GM23338 (cell line): ENCODE measurements at regions not wholly inside any gene's neighbourhood (a gene's known extent, or its start where the extent isn't known, plus 50 kb on each side); places are given as distances from the start of the nearest gene placed in this dataset.

Experiments used
- ATAC-seq: fragments of 200-7000 bp; cut with Tn5 transposase; 3 replicates; pipeline ENCODE4 v1.9.1; 2020
- DNase-seq: peaks from one replicate; pipeline ENCODE4 v3.0.0-alpha.2; 2015; ENCODE audit warnings: low spot score
- H2AFZ ChIP-seq: fragments of 200-600 bp; sonication (generic); 2 replicates; pipeline ENCODE4 v1.8.0; 2016; ENCODE audit warnings: antibody characterized with exemption, mild to moderate bottlenecking, moderate library complexity
- H3F3A ChIP-seq: fragments of 200-600 bp; sonication (generic); replicated peaks from 2 replicates; pipeline ENCODE4 v1.8.0; 2017; ENCODE audit warnings: antibody characterized with exemption, mixed run types, low read depth
- H3K27ac ChIP-seq: fragments of 200-600 bp; sonication (generic); 2 replicates; pipeline ENCODE4 v1.6.1; 2016; ENCODE audit warnings: low read depth
- H3K27me3 ChIP-seq: fragments of 200-600 bp; sonication (generic); 2 replicates; pipeline ENCODE4 v1.8.0; 2016; ENCODE audit warnings: mild to moderate bottlenecking, mixed run types, moderate library complexity; ENCODE audit not compliant: insufficient read depth
- H3K36me3 ChIP-seq: fragments of 200-600 bp; sonication (generic); 2 replicates; pipeline ENCODE4 v1.8.0; 2016; ENCODE audit warnings: mild to moderate bottlenecking; ENCODE audit not compliant: insufficient read depth
- H3K4me1 ChIP-seq: fragments of 200-600 bp; sonication (generic); 2 replicates; pipeline ENCODE4 v1.8.0; 2016; ENCODE audit warnings: mild to moderate bottlenecking, moderate library complexity; ENCODE audit not compliant: insufficient read depth
- H3K4me2 ChIP-seq: fragments of 200-600 bp; sonication (generic); 2 replicates; pipeline ENCODE4 v1.7.1; 2017; ENCODE audit warnings: mixed run types
- H3K4me3 ChIP-seq: fragments of 200-600 bp; sonication (generic); 2 replicates; pipeline ENCODE4 v1.6.1; 2016; ENCODE audit warnings: mixed run types
- H3K79me2 ChIP-seq: fragments of 200-600 bp; sonication (generic); replicated peaks from 2 replicates; pipeline ENCODE4 v1.8.0; 2017; ENCODE audit warnings: mild to moderate bottlenecking; ENCODE audit not compliant: insufficient read depth
- H3K9me2 ChIP-seq: fragments of 200-600 bp; sonication (generic); 2 replicates; pipeline ENCODE4 v1.8.0; 2017; ENCODE audit not compliant: insufficient read depth
- H4K20me1 ChIP-seq: fragments of 200-600 bp; sonication (generic); replicated peaks from 2 replicates; pipeline ENCODE4 v1.8.0; 2017; ENCODE audit warnings: mild to moderate bottlenecking; ENCODE audit not compliant: insufficient read depth
- H3K27ac Mint-ChIP-seq: 2 replicates; pipeline ENCODE4 v1.8.0; 2020; ENCODE audit warnings: inconsistent platforms, mild to moderate bottlenecking, moderate library complexity, mixed read lengths
- H3K27me3 Mint-ChIP-seq: 3 replicates; pipeline ENCODE4 v1.8.0; 2022; ENCODE audit warnings: low read depth, mild to moderate bottlenecking, moderate library complexity, mixed read lengths, inconsistent platforms; ENCODE audit not compliant: insufficient read depth, poor library complexity
- H3K36me3 Mint-ChIP-seq: 3 replicates; pipeline ENCODE4 v1.8.0; 2021; ENCODE audit warnings: low read depth, mild to moderate bottlenecking, inconsistent platforms, moderate library complexity, mixed read lengths
- H3K4me1 Mint-ChIP-seq: 3 replicates; pipeline ENCODE4 v1.8.0; 2020; ENCODE audit warnings: mild to moderate bottlenecking, inconsistent platforms, mixed read lengths
- H3K4me3 Mint-ChIP-seq: 3 replicates; pipeline ENCODE4 v1.8.0; 2021; ENCODE audit warnings: moderate library complexity, mild to moderate bottlenecking, inconsistent platforms, mixed read lengths
- H3K9me3 Mint-ChIP-seq: 3 replicates; pipeline ENCODE4 v1.8.0; 2020; ENCODE audit warnings: moderate library complexity, mild to moderate bottlenecking, inconsistent platforms, mixed read lengths
- CREB1 ChIP-seq: fragments of 250-450 bp; sonication (Bioruptor Pico); IDR thresholded peaks from 2 replicates; pipeline ENCODE4 v1.5.0; 2020; ENCODE audit warnings: low read depth, mild to moderate bottlenecking, moderate library complexity
- EZH2 ChIP-seq: fragments of 200-600 bp; sonication (generic); IDR thresholded peaks from one replicate; pipeline ENCODE4 v1.8.0; 2017; ENCODE audit warnings: antibody characterized with exemption, mild to moderate bottlenecking, low read depth; ENCODE audit not compliant: unreplicated experiment
- JUNB ChIP-seq: IDR thresholded peaks from one replicate; pipeline ENCODE4 v1.6.1; 2016; ENCODE audit warnings: antibody characterized with exemption; ENCODE audit not compliant: unreplicated experiment
- NANOG ChIP-seq: IDR thresholded peaks from 2 replicates; pipeline ENCODE4 v1.6.1; 2016; ENCODE audit warnings: antibody characterized with exemption, borderline replicate concordance
- REST ChIP-seq: IDR thresholded peaks from one replicate; pipeline ENCODE4 v1.6.1; 2018; ENCODE audit warnings: antibody characterized with exemption; ENCODE audit not compliant: unreplicated experiment
- STAT1 ChIP-seq: IDR thresholded peaks from one replicate; pipeline ENCODE4 v1.6.1; 2016; ENCODE audit warnings: antibody characterized with exemption; ENCODE audit not compliant: unreplicated experiment
- ZNF114 ChIP-seq: fragments of 250-450 bp; sonication (Bioruptor Pico); IDR thresholded peaks from 2 replicates; pipeline ENCODE4 v1.5.0; 2020; ENCODE audit warnings: mild to moderate bottlenecking, moderate library complexity
- TF ChIP-seq, protein P1 (sequence below): IDR thresholded peaks from 2 replicates; pipeline ENCODE4 v1.6.1; 2016; ENCODE audit warnings: antibody characterized with exemption
- TF ChIP-seq, protein P2 (sequence below): fragments of 250-450 bp; sonication (Bioruptor Pico); IDR thresholded peaks from 2 replicates; pipeline ENCODE4 v1.5.0; 2020; ENCODE audit warnings: mild to moderate bottlenecking, moderate library complexity
- TF ChIP-seq, protein P3 (sequence below), 2 experiments: fragments of 200-600 bp in 1 of 2; sonication (generic) in 1 of 2; conservative IDR thresholded peaks; 2 replicates each; pipeline versions ENCODE4 v1.5.1 to v1.6.1; 2016 to 2017; ENCODE audit warnings: antibody characterized with exemption in 2 of 2, low read depth in 2 of 2, mild to moderate bottlenecking in 2 of 2, moderate library complexity in 1 of 2

DNA sequence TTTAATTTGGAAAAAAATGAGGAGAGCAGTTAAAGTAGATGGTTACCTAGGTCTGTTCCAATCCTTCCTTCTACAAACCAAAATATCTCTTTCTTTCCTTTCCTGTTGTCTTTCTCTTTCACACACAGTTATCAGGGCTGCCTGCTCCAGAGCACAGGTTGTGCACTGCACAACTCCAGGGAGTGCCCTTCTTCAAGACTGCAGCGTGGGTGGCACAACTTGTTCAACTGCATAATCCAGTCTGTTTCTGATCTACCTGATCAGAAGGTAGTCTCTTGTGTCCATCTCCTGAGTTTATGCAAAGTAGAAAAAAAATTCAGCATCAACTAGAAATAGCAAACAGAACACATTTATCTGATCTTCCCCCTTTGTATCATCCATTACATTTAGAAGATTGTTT is 78.1 kb upstream of the COL13A1 start:
- no peak for ATAC-seq
- peaks cover 7% of the 10 kb centered on the region; the same call in 2 of the 3 replicates for H3K36me3 Mint-ChIP-seq
- peaks cover 18% of the 10 kb centered on the region for H3K4me1 Mint-ChIP-seq
- no peaks in the 10 kb centered on the region for H4K20me1 ChIP-seq
- no peak overlapping the region for H3K4me3 Mint-ChIP-seq
- peaks cover 2% of the 10 kb centered on the region for H3K27me3 Mint-ChIP-seq
- H3K4me3 ChIP-seq: no peak overlapping the region
- peaks cover 12% of the 10 kb centered on the region for H3K9me3 Mint-ChIP-seq
- H3K4me1 ChIP-seq: 0 out of 2 replicates have a peak, but pooled peaks cover 5% of the 10 kb centered on the region
- TF ChIP-seq EZH2 (no peak), NANOG (no peak), REST (no peak), CREB1 (CRISPR knock-in tag) (no peak), JUNB (no peak), STAT1 (no peak), ZNF114 (CRISPR knock-in tag) (no peak)
- TF ChIP-seq, protein P1, sequence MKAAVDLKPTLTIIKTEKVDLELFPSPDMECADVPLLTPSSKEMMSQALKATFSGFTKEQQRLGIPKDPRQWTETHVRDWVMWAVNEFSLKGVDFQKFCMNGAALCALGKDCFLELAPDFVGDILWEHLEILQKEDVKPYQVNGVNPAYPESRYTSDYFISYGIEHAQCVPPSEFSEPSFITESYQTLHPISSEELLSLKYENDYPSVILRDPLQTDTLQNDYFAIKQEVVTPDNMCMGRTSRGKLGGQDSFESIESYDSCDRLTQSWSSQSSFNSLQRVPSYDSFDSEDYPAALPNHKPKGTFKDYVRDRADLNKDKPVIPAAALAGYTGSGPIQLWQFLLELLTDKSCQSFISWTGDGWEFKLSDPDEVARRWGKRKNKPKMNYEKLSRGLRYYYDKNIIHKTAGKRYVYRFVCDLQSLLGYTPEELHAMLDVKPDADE: no peak
- TF ChIP-seq, protein P2, sequence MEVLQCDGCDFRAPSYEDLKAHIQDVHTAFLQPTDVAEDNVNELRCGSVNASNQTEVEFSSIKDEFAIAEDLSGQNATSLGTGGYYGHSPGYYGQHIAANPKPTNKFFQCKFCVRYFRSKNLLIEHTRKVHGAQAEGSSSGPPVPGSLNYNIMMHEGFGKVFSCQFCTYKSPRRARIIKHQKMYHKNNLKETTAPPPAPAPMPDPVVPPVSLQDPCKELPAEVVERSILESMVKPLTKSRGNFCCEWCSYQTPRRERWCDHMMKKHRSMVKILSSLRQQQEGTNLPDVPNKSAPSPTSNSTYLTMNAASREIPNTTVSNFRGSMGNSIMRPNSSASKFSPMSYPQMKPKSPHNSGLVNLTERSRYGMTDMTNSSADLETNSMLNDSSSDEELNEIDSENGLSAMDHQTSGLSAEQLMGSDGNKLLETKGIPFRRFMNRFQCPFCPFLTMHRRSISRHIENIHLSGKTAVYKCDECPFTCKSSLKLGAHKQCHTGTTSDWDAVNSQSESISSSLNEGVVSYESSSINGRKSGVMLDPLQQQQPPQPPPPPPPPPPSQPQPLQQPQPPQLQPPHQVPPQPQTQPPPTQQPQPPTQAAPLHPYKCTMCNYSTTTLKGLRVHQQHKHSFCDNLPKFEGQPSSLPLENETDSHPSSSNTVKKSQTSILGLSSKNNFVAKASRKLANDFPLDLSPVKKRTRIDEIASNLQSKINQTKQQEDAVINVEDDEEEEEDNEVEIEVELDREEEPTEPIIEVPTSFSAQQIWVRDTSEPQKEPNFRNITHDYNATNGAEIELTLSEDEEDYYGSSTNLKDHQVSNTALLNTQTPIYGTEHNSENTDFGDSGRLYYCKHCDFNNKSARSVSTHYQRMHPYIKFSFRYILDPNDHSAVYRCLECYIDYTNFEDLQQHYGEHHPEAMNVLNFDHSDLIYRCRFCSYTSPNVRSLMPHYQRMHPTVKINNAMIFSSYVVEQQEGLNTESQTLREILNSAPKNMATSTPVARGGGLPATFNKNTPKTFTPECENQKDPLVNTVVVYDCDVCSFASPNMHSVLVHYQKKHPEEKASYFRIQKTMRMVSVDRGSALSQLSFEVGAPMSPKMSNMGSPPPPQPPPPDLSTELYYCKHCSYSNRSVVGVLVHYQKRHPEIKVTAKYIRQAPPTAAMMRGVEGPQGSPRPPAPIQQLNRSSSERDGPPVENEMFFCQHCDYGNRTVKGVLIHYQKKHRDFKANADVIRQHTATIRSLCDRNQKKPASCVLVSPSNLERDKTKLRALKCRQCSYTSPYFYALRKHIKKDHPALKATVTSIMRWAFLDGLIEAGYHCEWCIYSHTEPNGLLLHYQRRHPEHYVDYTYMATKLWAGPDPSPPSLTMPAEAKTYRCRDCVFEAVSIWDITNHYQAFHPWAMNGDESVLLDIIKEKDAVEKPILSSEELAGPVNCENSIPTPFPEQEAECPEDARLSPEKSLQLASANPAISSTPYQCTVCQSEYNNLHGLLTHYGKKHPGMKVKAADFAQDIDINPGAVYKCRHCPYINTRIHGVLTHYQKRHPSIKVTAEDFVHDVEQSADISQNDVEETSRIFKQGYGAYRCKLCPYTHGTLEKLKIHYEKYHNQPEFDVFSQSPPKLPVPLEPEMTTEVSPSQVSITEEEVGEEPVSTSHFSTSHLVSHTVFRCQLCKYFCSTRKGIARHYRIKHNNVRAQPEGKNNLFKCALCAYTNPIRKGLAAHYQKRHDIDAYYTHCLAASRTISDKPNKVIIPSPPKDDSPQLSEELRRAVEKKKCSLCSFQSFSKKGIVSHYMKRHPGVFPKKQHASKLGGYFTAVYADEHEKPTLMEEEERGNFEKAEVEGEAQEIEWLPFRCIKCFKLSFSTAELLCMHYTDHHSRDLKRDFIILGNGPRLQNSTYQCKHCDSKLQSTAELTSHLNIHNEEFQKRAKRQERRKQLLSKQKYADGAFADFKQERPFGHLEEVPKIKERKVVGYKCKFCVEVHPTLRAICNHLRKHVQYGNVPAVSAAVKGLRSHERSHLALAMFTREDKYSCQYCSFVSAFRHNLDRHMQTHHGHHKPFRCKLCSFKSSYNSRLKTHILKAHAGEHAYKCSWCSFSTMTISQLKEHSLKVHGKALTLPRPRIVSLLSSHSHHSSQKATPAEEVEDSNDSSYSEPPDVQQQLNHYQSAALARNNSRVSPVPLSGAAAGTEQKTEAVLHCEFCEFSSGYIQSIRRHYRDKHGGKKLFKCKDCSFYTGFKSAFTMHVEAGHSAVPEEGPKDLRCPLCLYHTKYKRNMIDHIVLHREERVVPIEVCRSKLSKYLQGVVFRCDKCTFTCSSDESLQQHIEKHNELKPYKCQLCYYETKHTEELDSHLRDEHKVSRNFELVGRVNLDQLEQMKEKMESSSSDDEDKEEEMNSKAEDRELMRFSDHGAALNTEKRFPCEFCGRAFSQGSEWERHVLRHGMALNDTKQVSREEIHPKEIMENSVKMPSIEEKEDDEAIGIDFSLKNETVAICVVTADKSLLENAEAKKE (CRISPR knock-in tag): no peak
- TF ChIP-seq, protein P3, sequence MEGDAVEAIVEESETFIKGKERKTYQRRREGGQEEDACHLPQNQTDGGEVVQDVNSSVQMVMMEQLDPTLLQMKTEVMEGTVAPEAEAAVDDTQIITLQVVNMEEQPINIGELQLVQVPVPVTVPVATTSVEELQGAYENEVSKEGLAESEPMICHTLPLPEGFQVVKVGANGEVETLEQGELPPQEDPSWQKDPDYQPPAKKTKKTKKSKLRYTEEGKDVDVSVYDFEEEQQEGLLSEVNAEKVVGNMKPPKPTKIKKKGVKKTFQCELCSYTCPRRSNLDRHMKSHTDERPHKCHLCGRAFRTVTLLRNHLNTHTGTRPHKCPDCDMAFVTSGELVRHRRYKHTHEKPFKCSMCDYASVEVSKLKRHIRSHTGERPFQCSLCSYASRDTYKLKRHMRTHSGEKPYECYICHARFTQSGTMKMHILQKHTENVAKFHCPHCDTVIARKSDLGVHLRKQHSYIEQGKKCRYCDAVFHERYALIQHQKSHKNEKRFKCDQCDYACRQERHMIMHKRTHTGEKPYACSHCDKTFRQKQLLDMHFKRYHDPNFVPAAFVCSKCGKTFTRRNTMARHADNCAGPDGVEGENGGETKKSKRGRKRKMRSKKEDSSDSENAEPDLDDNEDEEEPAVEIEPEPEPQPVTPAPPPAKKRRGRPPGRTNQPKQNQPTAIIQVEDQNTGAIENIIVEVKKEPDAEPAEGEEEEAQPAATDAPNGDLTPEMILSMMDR (conservative IDR thresholded peaks at IDR 0.05; ENCODE audit: low read depth in 2 of 2): no peak
- H2AFZ ChIP-seq: no peak overlapping the region
- no peaks in the 10 kb centered on the region for H3K9me2 ChIP-seq
- DNase-seq: no peak
- H3F3A ChIP-seq: no peaks in the 10 kb centered on the region
- H3K4me2 ChIP-seq: no peak overlapping the region
- H3K27me3 ChIP-seq: no peaks in the 10 kb centered on the region
- H3K36me3 ChIP-seq: peaks cover 7% of the 10 kb centered on the region; the same call in 1 of the 2 replicates
- H3K79me2 ChIP-seq: no peaks in the 10 kb centered on the region
- no peak overlapping the region for H3K27ac ChIP-seq
- H3K27ac Mint-ChIP-seq: no peak overlapping the region
